CD14-positive monocyte (primary cell): ENCODE measurements at regions not wholly inside any gene's neighbourhood (a gene's known extent, or its start where the extent isn't known, plus 50 kb on each side); places are given as distances from the start of the nearest gene placed in this dataset.

ENCODE experiments used
- DNase-seq, 3 donors: peaks; one replicate each; pipeline ENCODE4 v3.0.0-alpha.2; 2011 to 2022
- H2AFZ ChIP-seq: 2 replicates; pipeline ENCODE4 v1.6.0; 2012; ENCODE audit warnings: mild to moderate bottlenecking, low read depth, low read length, inconsistent platforms; ENCODE audit not compliant: insufficient read depth, poor library complexity, severe bottlenecking
- H3K27ac ChIP-seq, 2 donors: 1 replicate in 1 of 2; 2 replicates in 1 of 2; pipeline ENCODE4 v1.5.1; 2012 to 2013; ENCODE audit warnings: low read length in 2 of 2, control low read depth in 1 of 2, inconsistent platforms in 1 of 2, low read depth in 1 of 2, mild to moderate bottlenecking in 1 of 2
- H3K27me3 ChIP-seq, 2 donors: one replicate each; pipeline versions ENCODE4 v1.6.0 to v1.6.1; 2011 to 2013; ENCODE audit warnings: low read length in 2 of 2; ENCODE audit not compliant: control insufficient read depth in 2 of 2, insufficient read depth in 2 of 2
- H3K36me3 ChIP-seq, 2 donors: replicated peaks in 1 of 2; 1 replicate in 1 of 2; 2 replicates in 1 of 2; pipeline versions ENCODE4 v1.5.1 to v1.6.1; 2012 to 2013; ENCODE audit warnings: low read length in 2 of 2, control low read depth in 1 of 2, inconsistent platforms in 1 of 2, mild to moderate bottlenecking in 1 of 2; ENCODE audit not compliant: insufficient read depth in 2 of 2, control insufficient read depth in 1 of 2
- H3K4me1 ChIP-seq, 2 donors: 1 replicate in 1 of 2; 2 replicates in 1 of 2; pipeline versions ENCODE4 v1.5.1 to v1.6.1; 2012 to 2013; ENCODE audit warnings: low read length in 2 of 2, control low read depth in 1 of 2, inconsistent platforms in 1 of 2, mild to moderate bottlenecking in 1 of 2, moderate library complexity in 1 of 2; ENCODE audit not compliant: insufficient read depth in 2 of 2, control insufficient read depth in 1 of 2
- H3K4me2 ChIP-seq: replicated peaks from 2 replicates; pipeline ENCODE3; 2012; ENCODE audit warnings: low read length, moderate library complexity, mild to moderate bottlenecking; ENCODE audit not compliant: poor library complexity, severe bottlenecking; ENCODE audit errors: extremely low read depth
- H3K4me3 ChIP-seq, 3 experiments: fragments of 200-600 bp in 1 of 3; sonication (generic) in 1 of 3; replicated peaks in 1 of 3; 1 replicate in 2 of 3; 2 replicates in 1 of 3; pipeline ENCODE4 v1.5.1; 2011 to 2013; ENCODE audit warnings: low read length in 3 of 3, mild to moderate bottlenecking in 3 of 3, control low read depth in 2 of 3, low read depth in 2 of 3, inconsistent platforms in 1 of 3, moderate library complexity in 1 of 3
- H3K79me2 ChIP-seq: 2 replicates; pipeline ENCODE4 v1.6.0; 2012; ENCODE audit warnings: mild to moderate bottlenecking, control low read depth, inconsistent platforms, low read length, moderate library complexity; ENCODE audit not compliant: insufficient read depth
- H3K9ac ChIP-seq: 2 replicates; pipeline ENCODE4 v1.6.0; 2017; ENCODE audit warnings: low read length, mild to moderate bottlenecking; ENCODE audit not compliant: insufficient read depth, poor library complexity, severe bottlenecking
- H3K9me3 ChIP-seq, 2 donors: replicated peaks in 1 of 2; 1 replicate in 1 of 2; 2 replicates in 1 of 2; pipeline versions ENCODE4 v1.5.1 to v1.6.1; 2012 to 2013; ENCODE audit warnings: low read length in 2 of 2, control low read depth in 1 of 2; ENCODE audit not compliant: control insufficient read depth in 1 of 2, insufficient read depth in 1 of 2
- H4K20me1 ChIP-seq: 2 replicates; pipeline ENCODE4 v1.6.0; 2012; ENCODE audit warnings: mild to moderate bottlenecking, low read length, control low read depth, moderate library complexity; ENCODE audit not compliant: insufficient read depth
- H3K27ac Mint-ChIP-seq, 7 donors: one replicate each; pipeline ENCODE4 v1.8.0; 2020; ENCODE audit warnings: mild to moderate bottlenecking in 7 of 7, mixed read lengths in 7 of 7, moderate library complexity in 6 of 7, inconsistent platforms in 2 of 7
- H3K27me3 Mint-ChIP-seq, 3 donors: one replicate each; pipeline ENCODE4 v1.8.0; 2021 to 2022; ENCODE audit warnings: low read depth in 3 of 3, mild to moderate bottlenecking in 3 of 3, mixed read lengths in 3 of 3, moderate library complexity in 3 of 3, inconsistent platforms in 1 of 3
- H3K36me3 Mint-ChIP-seq, 2 donors: one replicate each; pipeline ENCODE4 v1.8.0; 2020; ENCODE audit warnings: mixed read lengths in 2 of 2, inconsistent platforms in 1 of 2, mild to moderate bottlenecking in 1 of 2
- H3K4me1 Mint-ChIP-seq: one replicate; pipeline ENCODE4 v1.8.0; 2020; ENCODE audit warnings: mild to moderate bottlenecking, mixed read lengths
- H3K4me3 Mint-ChIP-seq, 2 donors: one replicate each; pipeline ENCODE4 v1.8.0; 2020; ENCODE audit warnings: mild to moderate bottlenecking in 2 of 2, mixed read lengths in 2 of 2, moderate library complexity in 1 of 2
- H3K9me3 Mint-ChIP-seq, 7 donors: one replicate each; pipeline ENCODE4 v1.8.0; 2020 to 2022; ENCODE audit warnings: mixed read lengths in 7 of 7, mild to moderate bottlenecking in 6 of 7, moderate library complexity in 6 of 7, inconsistent platforms in 2 of 7
- WGBS: methylation state at CpG from one replicate; pipeline ENCODE4 v1.1.5; 2013; ENCODE audit warnings: missing lambda C conversion rate; ENCODE audit not compliant: insufficient coverage; 5-methylcytosine and 5-hydroxymethylcytosine counted together
- intact Hi-C, 2 donors: fragments of 100-400 bp; cut with micrococcal nuclease; formaldehyde crosslinking; loops; one replicate each; pipeline versions ENCODE4 v1.15.0 to v1.15.1; 2023
- TF ChIP-seq, protein P1 (sequence below): fragments of 200-600 bp; IDR thresholded peaks from one replicate; pipeline ENCODE4 v1.8.0; 2022; ENCODE audit warnings: antibody characterized with exemption, mild to moderate bottlenecking

DNA sequence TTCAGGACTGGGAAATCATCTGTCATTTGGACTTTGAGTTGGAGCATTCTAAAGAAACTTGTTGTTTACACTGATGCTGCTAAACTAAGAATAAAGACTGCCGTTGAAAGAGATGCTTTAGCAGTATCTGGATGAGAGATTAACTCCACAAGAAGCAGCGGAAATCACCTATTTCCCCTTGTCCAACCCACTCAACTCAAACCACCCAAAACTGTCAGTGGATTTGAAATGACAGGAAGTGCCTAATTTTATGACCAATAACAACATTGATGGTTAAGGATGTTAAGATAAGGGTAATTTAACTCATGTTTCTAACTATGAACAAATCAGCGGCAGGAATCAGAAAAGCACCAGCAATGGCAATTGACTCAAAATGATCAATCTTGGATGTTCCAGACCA is 110.8 kb upstream of the NR2F2 start:
- no peak overlapping the region for H3K27ac Mint-ChIP-seq
- H3K27me3 ChIP-seq: no peaks in the 10 kb centered on the region
- H3K4me1 Mint-ChIP-seq: no peaks in the 10 kb centered on the region
- peaks cover 0 to 10% (median 4%) of the 10 kb centered on the region in 7 donors for H3K9me3 Mint-ChIP-seq
- no peak overlapping the region for H2AFZ ChIP-seq
- H3K36me3 Mint-ChIP-seq: no peaks in the 10 kb centered on the region
- intact Hi-C loops: no loop called here
- H3K79me2 ChIP-seq: no peaks in the 10 kb centered on the region
- H3K4me3 ChIP-seq: no peak overlapping the region
- peaks cover 0 to 5% (median 2%) of the 10 kb centered on the region in 3 donors for H3K27me3 Mint-ChIP-seq
- H3K4me1 ChIP-seq: no peaks in the 10 kb centered on the region
- no peak overlapping the region for H3K9ac ChIP-seq
- TF ChIP-seq, protein P1, sequence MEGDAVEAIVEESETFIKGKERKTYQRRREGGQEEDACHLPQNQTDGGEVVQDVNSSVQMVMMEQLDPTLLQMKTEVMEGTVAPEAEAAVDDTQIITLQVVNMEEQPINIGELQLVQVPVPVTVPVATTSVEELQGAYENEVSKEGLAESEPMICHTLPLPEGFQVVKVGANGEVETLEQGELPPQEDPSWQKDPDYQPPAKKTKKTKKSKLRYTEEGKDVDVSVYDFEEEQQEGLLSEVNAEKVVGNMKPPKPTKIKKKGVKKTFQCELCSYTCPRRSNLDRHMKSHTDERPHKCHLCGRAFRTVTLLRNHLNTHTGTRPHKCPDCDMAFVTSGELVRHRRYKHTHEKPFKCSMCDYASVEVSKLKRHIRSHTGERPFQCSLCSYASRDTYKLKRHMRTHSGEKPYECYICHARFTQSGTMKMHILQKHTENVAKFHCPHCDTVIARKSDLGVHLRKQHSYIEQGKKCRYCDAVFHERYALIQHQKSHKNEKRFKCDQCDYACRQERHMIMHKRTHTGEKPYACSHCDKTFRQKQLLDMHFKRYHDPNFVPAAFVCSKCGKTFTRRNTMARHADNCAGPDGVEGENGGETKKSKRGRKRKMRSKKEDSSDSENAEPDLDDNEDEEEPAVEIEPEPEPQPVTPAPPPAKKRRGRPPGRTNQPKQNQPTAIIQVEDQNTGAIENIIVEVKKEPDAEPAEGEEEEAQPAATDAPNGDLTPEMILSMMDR: no peak
- H3K4me2 ChIP-seq: no peak overlapping the region
- DNase-seq: no peak
- no peak overlapping the region for H3K4me3 Mint-ChIP-seq
- H3K9me3 ChIP-seq: peaks cover 0 to 7% of the 10 kb centered on the region in 2 donors
- WGBS: 86% methylated on average over 1 of the region's 3 CpGs
- H3K36me3 ChIP-seq: no peaks in the 10 kb centered on the region
- no peaks in the 10 kb centered on the region for H4K20me1 ChIP-seq
- no peak overlapping the region for H3K27ac ChIP-seq

DNA sequence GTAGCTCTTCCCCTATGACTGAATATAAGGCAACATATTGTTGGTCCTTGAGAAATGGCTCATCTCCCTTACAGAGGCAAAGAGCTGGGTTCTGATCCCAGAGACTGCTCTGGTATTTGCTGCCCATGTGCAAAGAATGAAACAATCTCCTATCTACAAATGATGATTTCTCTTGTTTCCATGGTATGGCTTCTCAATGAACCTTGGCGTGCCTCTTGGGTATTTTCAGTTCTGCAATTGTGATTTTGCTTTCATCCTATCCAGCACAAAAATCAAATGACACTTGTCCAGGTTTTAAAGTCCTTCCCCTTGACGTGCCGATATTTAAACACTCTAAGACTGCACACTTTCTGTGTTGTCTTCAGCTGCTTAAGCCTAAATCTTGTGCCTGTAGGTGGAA is 109.8 kb upstream of the NR2F2 start:
- Histone ChIP-seq H3K27ac (no peak overlapping the region), H3K4me2 (no peak overlapping the region), H3K9ac (no peak overlapping the region), H3K36me3 (no peaks in the 10 kb centered on the region), H3K4me1 (no peaks in the 10 kb centered on the region), H3K79me2 (no peaks in the 10 kb centered on the region), H3K27me3 (no peaks in the 10 kb centered on the region), H4K20me1 (no peaks in the 10 kb centered on the region), H3K4me3 (no peak overlapping the region), H3K9me3 (peaks cover 0 to 7% of the 10 kb centered on the region in 2 donors), H2AFZ (no peak overlapping the region)
- Mint-ChIP-seq H3K4me3 (no peak overlapping the region), H3K4me1 (no peaks in the 10 kb centered on the region), H3K27me3 (peaks cover 0 to 5% (median 2%) of the 10 kb centered on the region in 3 donors), H3K9me3 (peaks cover 0 to 10% (median 3%) of the 10 kb centered on the region in 7 donors), H3K36me3 (no peaks in the 10 kb centered on the region), H3K27ac (no peak overlapping the region)
- TF ChIP-seq, protein P1: no peak
- whole genome bisulfite sequencing: no CpG with 5 or more reads among the region's 3 CpGs
- intact Hi-C loops: no loop called here
- DNase-seq: no peak
